Neural crest cell (in vitro differentiated cells): ENCODE measurements at regions not wholly inside any gene's neighbourhood (a gene's known extent, or its start where the extent isn't known, plus 50 kb on each side); places are given as distances from the start of the nearest gene placed in this dataset.

Experiments used
- DNase-seq: peaks from one replicate; pipeline ENCODE4 v3.0.0; 2021; ENCODE audit warnings: low read depth, mixed read lengths, low spot score
- H3K27ac Mint-ChIP-seq: one replicate; pipeline ENCODE4 v1.8.0; 2021; ENCODE audit warnings: mild to moderate bottlenecking, mixed read lengths; ENCODE audit not compliant: unreplicated experiment
- H3K27me3 Mint-ChIP-seq: 2 replicates; pipeline ENCODE4 v1.8.0; 2021; ENCODE audit warnings: low read depth, mild to moderate bottlenecking, mixed read lengths
- H3K36me3 Mint-ChIP-seq: 2 replicates; pipeline ENCODE4 v1.8.0; 2021; ENCODE audit warnings: low read depth, mild to moderate bottlenecking, mixed read lengths
- H3K4me1 Mint-ChIP-seq: 2 replicates; pipeline ENCODE4 v1.8.0; 2021; ENCODE audit warnings: mixed read lengths
- H3K4me3 Mint-ChIP-seq: one replicate; pipeline ENCODE4 v1.8.0; 2021; ENCODE audit warnings: mild to moderate bottlenecking, mixed read lengths
- H3K9me3 Mint-ChIP-seq: 2 replicates; pipeline ENCODE4 v1.8.0; 2021; ENCODE audit warnings: mixed read lengths
- CTCF ChIP-seq: fragments of 200-600 bp; sonication (generic); conservative IDR thresholded peaks from 2 replicates; pipeline ENCODE4 v1.5.0; 2021; ENCODE audit warnings: antibody characterized with exemption, mild to moderate bottlenecking

GRCh38 chr14:106843386-106843785 lies 1317.0 kb downstream of the TMEM121 start:
- peaks cover 29% of the 10 kb centered on the region for H3K9me3 Mint-ChIP-seq
- H3K4me3 Mint-ChIP-seq: no peak overlapping the region
- no peak for TF ChIP-seq CTCF
- H3K36me3 Mint-ChIP-seq: peaks cover 13% of the 10 kb centered on the region
- no peak for DNase-seq
- H3K27me3 Mint-ChIP-seq: no peaks in the 10 kb centered on the region
- no peaks in the 10 kb centered on the region for H3K4me1 Mint-ChIP-seq
- H3K27ac Mint-ChIP-seq: no peak overlapping the region

- Mint-ChIP-seq H3K27me3 (no peaks in the 10 kb centered on the region), H3K36me3 (peaks cover 10% of the 10 kb centered on the region), H3K27ac (no peak overlapping the region), H3K4me3 (no peak overlapping the region), H3K4me1 (no peaks in the 10 kb centered on the region), H3K9me3 (peaks cover 29% of the 10 kb centered on the region)
- no peak for DNase-seq
- no peak for TF ChIP-seq CTCF
Measured at GRCh38 chr14:106843951-106844483, 1317.6 kb downstream of the TMEM121 start.

- Mint-ChIP-seq H3K36me3 (peaks cover 10% of the 10 kb centered on the region), H3K4me1 (no peaks in the 10 kb centered on the region), H3K9me3 (peaks cover 30% of the 10 kb centered on the region), H3K27me3 (no peaks in the 10 kb centered on the region), H3K4me3 (no peak overlapping the region), H3K27ac (no peak overlapping the region)
- no peak for DNase-seq
- no peak for TF ChIP-seq CTCF
Measured at GRCh38 chr14:106844608-106845285, 1318.4 kb downstream of the TMEM121 start.

DNA sequence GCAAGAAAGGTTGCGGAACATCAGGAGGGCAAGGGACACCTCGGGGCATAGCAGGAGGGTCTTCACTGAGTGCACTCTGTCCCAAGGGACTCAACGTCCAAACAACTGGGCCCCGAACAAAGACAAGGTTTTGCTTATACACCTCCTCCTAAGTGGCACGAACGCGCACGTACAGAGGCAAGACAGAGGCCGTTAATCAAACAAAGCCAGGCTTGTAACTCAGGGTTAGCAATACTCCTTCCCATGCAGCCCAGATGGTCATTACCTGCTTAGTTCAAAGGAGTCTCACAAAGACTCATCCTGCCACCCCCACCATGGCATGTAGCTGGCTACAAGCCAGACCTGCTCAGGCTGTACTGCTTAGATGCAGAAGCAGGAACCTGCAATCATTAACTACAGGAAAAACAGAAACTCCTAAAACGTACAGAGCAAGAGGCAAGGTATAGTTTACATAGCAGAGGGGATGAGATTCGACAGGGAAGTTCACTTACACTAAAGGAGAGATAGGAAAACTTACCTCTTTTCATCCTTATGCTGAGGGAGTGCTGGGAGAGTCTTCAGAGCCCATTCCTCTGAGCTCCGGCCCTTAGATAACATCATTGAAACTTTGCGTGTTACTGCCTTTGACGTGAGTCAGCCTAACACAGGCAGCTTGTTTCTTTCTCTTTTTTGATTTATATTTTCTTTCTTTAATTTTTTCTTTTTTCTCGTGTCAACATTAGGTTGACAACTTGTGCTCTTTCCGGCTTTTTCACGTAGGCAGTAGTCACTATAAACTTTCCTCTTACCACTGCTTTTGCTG lies 1319.1 kb downstream of the TMEM121 start:
- H3K36me3 Mint-ChIP-seq: peaks cover 10% of the 10 kb centered on the region
- H3K4me1 Mint-ChIP-seq: no peaks in the 10 kb centered on the region
- TF ChIP-seq CTCF: no peak
- no peak overlapping the region for H3K4me3 Mint-ChIP-seq
- DNase-seq: no peak
- H3K27me3 Mint-ChIP-seq: no peaks in the 10 kb centered on the region
- no peak overlapping the region for H3K27ac Mint-ChIP-seq
- peaks cover 27% of the 10 kb centered on the region for H3K9me3 Mint-ChIP-seq

- H3K4me3 Mint-ChIP-seq: no peak overlapping the region
Measured at GRCh38 chr14:106846218-106846617, 1319.8 kb downstream of the TMEM121 start.

More at GRCh38 chr14:106846218-106846617, 1319.8 kb downstream of the TMEM121 start:
- TF ChIP-seq CTCF: no peak
- H3K27ac Mint-ChIP-seq: no peak overlapping the region
- H3K4me1 Mint-ChIP-seq: no peaks in the 10 kb centered on the region
- peaks cover 27% of the 10 kb centered on the region for H3K9me3 Mint-ChIP-seq
- H3K36me3 Mint-ChIP-seq: peaks cover 10% of the 10 kb centered on the region
- DNase-seq: no peak
- no peaks in the 10 kb centered on the region for H3K27me3 Mint-ChIP-seq
